ENCODE measurements at regions not wholly inside any gene's neighbourhood (a gene's known extent, or its start where the extent isn't known, plus 50 kb on each side); places are given as distances from the start of the nearest gene placed in this dataset.

GRCh38 chrY:21138056-21138758, 372.9 kb upstream of the RBMY1B start:
- no peak for TF ChIP-seq CTCF (IDR thresholded peaks at IDR 0.05)
- TF ChIP-seq POLR2AphosphoS5 (IDR thresholded peaks at IDR 0.05) = no peak

Measured in prostate gland (tissue), 2 donors.